Endothelial cell of umbilical vein (primary cell): ENCODE measurements at regions not wholly inside any gene's neighbourhood (a gene's known extent, or its start where the extent isn't known, plus 50 kb on each side); places are given as distances from the start of the nearest gene placed in this dataset.

Source experiments
- BruUV-seq: library from RNA; stranded (reverse); fragments of 400-500 nt; replicated peaks from 2 replicates; lab custom pipeline; 2021; lab: Mats Ljungman, UMichigan
- CTCF ChIA-PET: fragments of 300-600, 350-600 bp; sonication (Branson Sonifier 250); formaldehyde crosslinking; loops from one replicate; lab custom pipeline; 2021; ENCODE audit warnings: antibody characterized with exemption, inconsistent platforms; lab: Charles Lee
- POLR2A ChIA-PET: fragments of 300-600, 350-600 bp; sonication (Branson Sonifier 250); formaldehyde crosslinking; loops from one replicate; lab custom pipeline; 2021; ENCODE audit warnings: antibody characterized with exemption, inconsistent platforms; lab: Charles Lee
- DNase-seq: peaks from one replicate; pipeline ENCODE4 v3.0.0-alpha.2; 2011; ENCODE audit warnings: low read depth, low spot score
- FAIRE-seq: peaks from 2 replicates; lab custom pipeline; 2011; peaks lifted over from hg19 to GRCh38; lab: Jason Lieb, UNC
- H2AFZ ChIP-seq: 2 replicates; pipeline ENCODE4 v1.6.0; 2012; ENCODE audit warnings: low read depth, low read length, control low read depth, inconsistent platforms
- H3K27ac ChIP-seq: 2 replicates; pipeline ENCODE4 v1.5.1; 2011; ENCODE audit warnings: low read depth, mild to moderate bottlenecking, control low read depth, low read length, moderate library complexity; ENCODE audit not compliant: insufficient read depth
- H3K27me3 ChIP-seq, 2 experiments: 2 replicates each; pipeline versions ENCODE4 v1.6.0 to v1.6.1; 2011; ENCODE audit warnings: low read length in 2 of 2, mixed read lengths in 1 of 2; ENCODE audit not compliant: control insufficient read depth in 2 of 2, insufficient read depth in 2 of 2
- H3K36me3 ChIP-seq, 2 experiments: 2 replicates in 1 of 2; 3 replicates in 1 of 2; pipeline ENCODE4 v1.5.1; 2011; ENCODE audit warnings: low read length in 2 of 2, mild to moderate bottlenecking in 1 of 2, moderate library complexity in 1 of 2; ENCODE audit not compliant: control insufficient read depth in 2 of 2, insufficient read depth in 2 of 2; ENCODE audit errors: extremely low read depth in 1 of 2
- H3K4me1 ChIP-seq: 3 replicates; pipeline ENCODE4 v1.5.1; 2011; ENCODE audit warnings: mild to moderate bottlenecking, low read length; ENCODE audit not compliant: control insufficient read depth, insufficient read depth; ENCODE audit errors: extremely low read depth
- H3K4me2 ChIP-seq: 2 replicates; pipeline ENCODE4 v1.6.1; 2011; ENCODE audit warnings: low read length, control low read depth, mixed read lengths; ENCODE audit not compliant: insufficient read depth
- H3K4me3 ChIP-seq, 3 experiments: fragments of 200-600 bp in 1 of 3; sonication (generic), shearing (Covaris generic) in 1 of 3; replicated peaks in 1 of 3; 2 replicates each; pipeline ENCODE4 v1.5.1; 2011 to 2016; ENCODE audit warnings: control low read depth in 3 of 3, low read length in 3 of 3, mild to moderate bottlenecking in 2 of 3, inconsistent platforms in 1 of 3, low read depth in 1 of 3, moderate library complexity in 1 of 3; ENCODE audit not compliant: insufficient read depth in 1 of 3
- H3K79me2 ChIP-seq: 2 replicates; pipeline ENCODE4 v1.6.0; 2012; ENCODE audit warnings: low read length, inconsistent platforms; ENCODE audit not compliant: control insufficient read depth, insufficient read depth
- H3K9ac ChIP-seq: replicated peaks from 2 replicates; pipeline ENCODE3; 2011; ENCODE audit warnings: low read length, control low read depth; ENCODE audit not compliant: insufficient read depth; ENCODE audit errors: extremely low read depth
- H3K9me1 ChIP-seq: replicated peaks from 3 replicates; pipeline ENCODE4 v1.6.0; 2011; ENCODE audit warnings: mild to moderate bottlenecking, low read length; ENCODE audit not compliant: control insufficient read depth, insufficient read depth; ENCODE audit errors: extremely low read depth
- H3K9me3 ChIP-seq: replicated peaks from 2 replicates; pipeline ENCODE4 v1.5.1; 2012; ENCODE audit warnings: low read length, inconsistent platforms; ENCODE audit not compliant: control insufficient read depth, insufficient read depth
- H4K20me1 ChIP-seq: replicated peaks from 2 replicates; pipeline ENCODE3; 2011; ENCODE audit warnings: mild to moderate bottlenecking, low read length; ENCODE audit not compliant: control insufficient read depth, insufficient read depth; ENCODE audit errors: extremely low read depth
- EZH2 ChIP-seq: IDR thresholded peaks from 2 replicates; pipeline ENCODE4 v1.6.1; 2012; ENCODE audit warnings: borderline replicate concordance, low read depth, mild to moderate bottlenecking, moderate library complexity, low read length, inconsistent platforms; ENCODE audit not compliant: severe bottlenecking
- FOS ChIP-seq: IDR thresholded peaks from 2 replicates; pipeline ENCODE4 v1.6.1; 2011; ENCODE audit warnings: mild to moderate bottlenecking, low read length, moderate library complexity, borderline replicate concordance; ENCODE audit not compliant: insufficient read depth
- GATA2 ChIP-seq: IDR thresholded peaks from 2 replicates; pipeline ENCODE4 v1.7.0; 2011; ENCODE audit warnings: low read depth, mild to moderate bottlenecking, moderate library complexity, mixed read lengths, low read length; ENCODE audit not compliant: insufficient read length, insufficient read depth
- JUN ChIP-seq: IDR thresholded peaks from 2 replicates; pipeline ENCODE4 v1.6.1; 2011; ENCODE audit warnings: borderline replicate concordance, low read depth; ENCODE audit not compliant: insufficient read length, insufficient read depth
- MAX ChIP-seq: IDR thresholded peaks from 2 replicates; pipeline ENCODE4 v1.6.1; 2011; ENCODE audit not compliant: insufficient read depth, insufficient read length
- MYC ChIP-seq: IDR thresholded peaks from one replicate; pipeline ENCODE4 v1.6.1; 2011; ENCODE audit warnings: mild to moderate bottlenecking, low read depth, low read length
- POLR2A ChIP-seq: IDR thresholded peaks from 2 replicates; pipeline ENCODE4 v1.6.1; 2012; ENCODE audit warnings: low read depth, mild to moderate bottlenecking, control low read depth, low read length
- POLR2AphosphoS5 ChIP-seq: IDR thresholded peaks from 2 replicates; pipeline ENCODE4 v1.6.1; 2012; ENCODE audit warnings: low read depth, mild to moderate bottlenecking, control low read depth, low read length, moderate library complexity; ENCODE audit not compliant: insufficient read depth
- dilution Hi-C: fragments of 300-500 bp; cut with MboI; formaldehyde crosslinking; loops from one replicate; pipeline ENCODE4 v1.15.0; 2019; ENCODE audit warnings: low sequenced_read_pairs; ENCODE audit not compliant: extremely low pct_ligation_motif_present
- intact Hi-C: fragments of 100-400 bp; cut with micrococcal nuclease; formaldehyde crosslinking; loops from one replicate; pipeline ENCODE4 v1.10.0; 2022
- TF ChIP-seq, protein P1 (sequence below), 2 donors: IDR thresholded peaks; 1 replicate in 1 of 2; 2 replicates in 1 of 2; pipeline ENCODE4 v1.5.1; 2011; ENCODE audit warnings: low read length in 2 of 2, mild to moderate bottlenecking in 2 of 2, moderate library complexity in 2 of 2, control low read depth in 1 of 2, inconsistent platforms in 1 of 2, low read depth in 1 of 2; ENCODE audit not compliant: insufficient read depth in 1 of 2; ENCODE audit errors: extremely low read depth in 1 of 2

- FAIRE-seq = no peak
- no TSS peak for BruUV-seq
Measured at GRCh38 chr1:82640352-82640751, 839.6 kb downstream of the ADGRL2 start.

More at GRCh38 chr1:82640352-82640751, 839.6 kb downstream of the ADGRL2 start:
- Histone ChIP-seq H3K4me2 (no peak overlapping the region), H3K4me3 (no peak overlapping the region), H3K9me1 (no peaks in the 10 kb centered on the region), H2AFZ (no peak overlapping the region), H3K27me3 (no peaks in the 10 kb centered on the region), H3K36me3 (no peaks in the 10 kb centered on the region), H4K20me1 (no peaks in the 10 kb centered on the region), H3K4me1 (no peaks in the 10 kb centered on the region), H3K79me2 (no peaks in the 10 kb centered on the region), H3K9me3 (no peaks in the 10 kb centered on the region), H3K9ac (no peak overlapping the region), H3K27ac (no peak overlapping the region)
- ChIA-PET POLR2A (no interaction called here), CTCF (no interaction called here)
- dilution Hi-C loops (no loop called here), intact Hi-C loops (no loop called here)
- no peak for TF ChIP-seq MAX
- TF ChIP-seq, protein P1, sequence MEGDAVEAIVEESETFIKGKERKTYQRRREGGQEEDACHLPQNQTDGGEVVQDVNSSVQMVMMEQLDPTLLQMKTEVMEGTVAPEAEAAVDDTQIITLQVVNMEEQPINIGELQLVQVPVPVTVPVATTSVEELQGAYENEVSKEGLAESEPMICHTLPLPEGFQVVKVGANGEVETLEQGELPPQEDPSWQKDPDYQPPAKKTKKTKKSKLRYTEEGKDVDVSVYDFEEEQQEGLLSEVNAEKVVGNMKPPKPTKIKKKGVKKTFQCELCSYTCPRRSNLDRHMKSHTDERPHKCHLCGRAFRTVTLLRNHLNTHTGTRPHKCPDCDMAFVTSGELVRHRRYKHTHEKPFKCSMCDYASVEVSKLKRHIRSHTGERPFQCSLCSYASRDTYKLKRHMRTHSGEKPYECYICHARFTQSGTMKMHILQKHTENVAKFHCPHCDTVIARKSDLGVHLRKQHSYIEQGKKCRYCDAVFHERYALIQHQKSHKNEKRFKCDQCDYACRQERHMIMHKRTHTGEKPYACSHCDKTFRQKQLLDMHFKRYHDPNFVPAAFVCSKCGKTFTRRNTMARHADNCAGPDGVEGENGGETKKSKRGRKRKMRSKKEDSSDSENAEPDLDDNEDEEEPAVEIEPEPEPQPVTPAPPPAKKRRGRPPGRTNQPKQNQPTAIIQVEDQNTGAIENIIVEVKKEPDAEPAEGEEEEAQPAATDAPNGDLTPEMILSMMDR (IDR thresholded peaks at IDR 0.05; ENCODE audit: extremely low read depth in 1 of 2, insufficient read depth in 1 of 2, low read depth in 1 of 2, low read length in 2 of 2) = no peak
- TF ChIP-seq POLR2AphosphoS5 = no peak
- TF ChIP-seq GATA2 = no peak
- TF ChIP-seq POLR2A = no peak
- no peak for TF ChIP-seq FOS
- no peak for TF ChIP-seq JUN
- TF ChIP-seq EZH2 = no peak
- no peak for TF ChIP-seq MYC
- DNase-seq = no peak
